ENCODE measurements at regions not wholly inside any gene's neighbourhood (a gene's known extent, or its start where the extent isn't known, plus 50 kb on each side); places are given as distances from the start of the nearest gene placed in this dataset.

DNA sequence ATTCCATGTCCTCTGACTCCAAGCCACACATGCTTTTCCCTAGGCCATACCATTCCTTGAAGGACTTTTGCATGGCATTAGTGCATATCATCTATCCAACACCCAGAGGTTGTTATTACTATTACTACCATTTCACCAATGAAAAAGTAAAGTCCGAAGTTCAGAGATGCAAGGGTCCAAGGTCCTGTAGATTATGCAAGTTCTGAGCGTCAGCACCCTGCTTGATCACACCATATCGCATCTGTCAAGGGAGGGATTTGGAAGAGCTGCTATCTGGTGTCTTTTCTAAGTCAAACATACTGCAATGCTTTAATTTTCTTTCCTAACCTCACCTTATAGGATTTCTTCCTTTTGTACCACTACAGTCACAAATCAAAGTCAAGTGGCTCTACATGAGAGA, 214.7 kb upstream of the CADM1 start:
- Histone ChIP-seq H3K4me1 (ENCODE audit: control insufficient read depth, extremely low read depth, insufficient read depth, low read length) (no peaks in the 10 kb centered on the region), H3K27me3 (ENCODE audit: control insufficient read depth, insufficient read depth, low read length) (no peaks in the 10 kb centered on the region), H3K27ac (ENCODE audit: insufficient read depth, low read length) (no peak overlapping the region), H2AFZ (ENCODE audit: low read length) (no peak overlapping the region), H3K4me2 (ENCODE audit: extremely low read depth, insufficient read depth, low read length) (no peak overlapping the region), H4K20me1 (ENCODE audit: control insufficient read depth, extremely low read depth, insufficient read depth, low read length) (no peaks in the 10 kb centered on the region), H3K36me3 (ENCODE audit: control insufficient read depth, insufficient read depth, low read length) (no peaks in the 10 kb centered on the region), H3K79me2 (ENCODE audit: control insufficient read depth, insufficient read depth, low read length) (no peaks in the 10 kb centered on the region), H3K9ac (ENCODE audit: insufficient read depth, low read length) (no peak overlapping the region), H3K4me3 (replicated peaks in 1 of 4; ENCODE audit: control extremely low read depth in 1 of 4, insufficient read depth in 1 of 4, low read depth in 3 of 4, low read length in 4 of 4) (no peak overlapping the region), H3K9me3 (ENCODE audit: control insufficient read depth, insufficient read depth, low read depth, low read length) (no peaks in the 10 kb centered on the region)
- TF ChIP-seq CTCF (conservative IDR thresholded peaks at IDR 0.05 in 1 of 2, IDR thresholded peaks at IDR 0.05 in 1 of 2; ENCODE audit: low read depth in 1 of 2, low read length in 2 of 2) (no peak), EZH2 (IDR thresholded peaks at IDR 0.05; ENCODE audit: low read length, missing control alignments) (no peak)
- DNase-seq (ENCODE audit: low read depth in 2 of 2) = no peak

- Histone ChIP-seq H3K79me2 (ENCODE audit: control insufficient read depth, insufficient read depth, low read length) (no peaks in the 10 kb centered on the region), H3K36me3 (ENCODE audit: control insufficient read depth, insufficient read depth, low read length) (no peaks in the 10 kb centered on the region), H3K4me3 (replicated peaks in 1 of 4; ENCODE audit: control extremely low read depth in 1 of 4, insufficient read depth in 1 of 4, low read depth in 3 of 4, low read length in 4 of 4) (no peak overlapping the region), H3K4me2 (ENCODE audit: extremely low read depth, insufficient read depth, low read length) (no peak overlapping the region), H4K20me1 (ENCODE audit: control insufficient read depth, extremely low read depth, insufficient read depth, low read length) (no peaks in the 10 kb centered on the region), H3K9me3 (ENCODE audit: control insufficient read depth, insufficient read depth, low read depth, low read length) (no peaks in the 10 kb centered on the region), H3K9ac (ENCODE audit: insufficient read depth, low read length) (no peak overlapping the region), H3K27me3 (ENCODE audit: control insufficient read depth, insufficient read depth, low read length) (no peaks in the 10 kb centered on the region), H3K27ac (ENCODE audit: insufficient read depth, low read length) (no peak overlapping the region), H2AFZ (ENCODE audit: low read length) (no peak overlapping the region), H3K4me1 (ENCODE audit: control insufficient read depth, extremely low read depth, insufficient read depth, low read length) (no peaks in the 10 kb centered on the region)
- no peak for DNase-seq (ENCODE audit: low read depth in 2 of 2)
- TF ChIP-seq CTCF (conservative IDR thresholded peaks at IDR 0.05 in 1 of 2, IDR thresholded peaks at IDR 0.05 in 1 of 2; ENCODE audit: low read depth in 1 of 2, low read length in 2 of 2) = no peak
- no peak for TF ChIP-seq EZH2 (IDR thresholded peaks at IDR 0.05; ENCODE audit: low read length, missing control alignments)
These were observed 213.9 kb upstream of the CADM1 start for GRCh38 chr11:115718106-115718505.

DNA sequence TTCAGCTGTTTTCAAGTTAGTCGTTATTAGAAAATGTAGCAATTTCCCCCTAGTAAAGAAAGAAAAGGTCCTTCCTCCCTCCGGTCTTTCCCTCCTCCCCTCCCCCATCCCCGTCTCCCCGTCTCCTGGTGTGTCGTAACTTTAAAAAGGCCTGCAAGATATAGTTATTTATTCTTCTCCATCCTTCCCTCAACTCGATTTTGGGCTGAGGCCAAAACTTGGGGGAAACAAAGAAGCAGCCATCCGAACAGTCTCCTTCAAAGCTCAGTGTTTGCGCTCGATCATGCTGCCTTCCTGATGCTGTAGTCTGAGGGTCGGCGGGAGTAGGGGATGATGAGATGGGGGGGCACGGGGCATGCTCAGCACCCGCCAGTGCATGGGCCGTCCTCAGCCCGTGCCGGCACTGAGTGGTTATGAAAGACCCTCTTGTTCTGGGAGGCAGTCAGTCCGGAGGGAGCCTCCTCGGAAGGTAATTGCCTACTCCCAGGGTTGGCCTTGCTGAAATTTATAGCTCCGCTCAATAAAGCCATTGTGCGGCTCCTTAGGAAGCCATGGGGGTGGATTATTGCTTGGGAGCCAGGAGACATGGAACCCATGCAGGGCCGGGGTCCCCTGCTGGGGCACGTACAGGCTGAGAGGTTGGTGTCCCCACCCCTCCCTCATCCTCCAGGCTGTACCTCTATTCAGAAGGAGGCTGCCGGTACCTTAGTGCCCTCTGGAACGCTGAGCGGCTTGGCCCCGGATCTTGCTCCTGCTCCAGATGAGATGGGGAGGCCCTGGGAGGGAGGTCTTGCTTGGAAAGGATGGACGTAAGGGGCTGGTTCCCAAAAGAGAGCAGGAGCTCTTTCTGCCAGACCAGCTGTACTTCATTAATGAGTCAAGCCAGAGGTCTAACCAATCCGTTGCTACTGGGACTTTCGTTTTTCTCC, 212.7 kb upstream of the CADM1 start:
- no peaks in the 10 kb centered on the region for H3K27me3 ChIP-seq (ENCODE audit: control insufficient read depth, insufficient read depth, low read length)
- H4K20me1 ChIP-seq (ENCODE audit: control insufficient read depth, extremely low read depth, insufficient read depth, low read length) = no peaks in the 10 kb centered on the region
- H3K4me3 ChIP-seq (replicated peaks in 1 of 4; ENCODE audit: control extremely low read depth in 1 of 4, insufficient read depth in 1 of 4, low read depth in 3 of 4, low read length in 4 of 4) = no peak overlapping the region
- no peak overlapping the region for H3K4me2 ChIP-seq (ENCODE audit: extremely low read depth, insufficient read depth, low read length)
- H3K9me3 ChIP-seq (ENCODE audit: control insufficient read depth, insufficient read depth, low read depth, low read length) = no peaks in the 10 kb centered on the region
- DNase-seq (ENCODE audit: low read depth in 2 of 2) = peak; percentile 29 to 30
- H3K27ac ChIP-seq (ENCODE audit: insufficient read depth, low read length) = no peak overlapping the region
- H3K36me3 ChIP-seq (ENCODE audit: control insufficient read depth, insufficient read depth, low read length) = no peaks in the 10 kb centered on the region
- no peaks in the 10 kb centered on the region for H3K4me1 ChIP-seq (ENCODE audit: control insufficient read depth, extremely low read depth, insufficient read depth, low read length)
- H3K9ac ChIP-seq (ENCODE audit: insufficient read depth, low read length) = no peak overlapping the region
- TF ChIP-seq EZH2 (IDR thresholded peaks at IDR 0.05; ENCODE audit: low read length, missing control alignments) = no peak
- TF ChIP-seq CTCF (conservative IDR thresholded peaks at IDR 0.05 in 1 of 2, IDR thresholded peaks at IDR 0.05 in 1 of 2; ENCODE audit: low read depth in 1 of 2, low read length in 2 of 2) = no peak
- H2AFZ ChIP-seq (ENCODE audit: low read length) = no peak overlapping the region
- H3K79me2 ChIP-seq (ENCODE audit: control insufficient read depth, insufficient read depth, low read length) = no peaks in the 10 kb centered on the region
